Transverse colon (tissue), 4 donors: ENCODE measurements at regions not wholly inside any gene's neighbourhood (a gene's known extent, or its start where the extent isn't known, plus 50 kb on each side); places are given as distances from the start of the nearest gene placed in this dataset.

Experiments
- DNase-seq: peaks from one replicate; pipeline ENCODE4 v3.0.0-alpha.2; 2019
- H3K27ac ChIP-seq, 4 donors: fragments of 200-600 bp; sonication (generic); 2 replicates each; pipeline ENCODE4 v1.5.1; 2016 to 2018; ENCODE audit warnings: inconsistent platforms in 4 of 4
- H3K27me3 ChIP-seq: fragments of 200-600 bp; sonication (generic); 2 replicates; pipeline ENCODE4 v1.5.1; 2017; ENCODE audit warnings: inconsistent platforms
- H3K36me3 ChIP-seq, 4 donors: fragments of 200-600 bp; sonication (generic); 2 replicates each; pipeline ENCODE4 v1.5.1; 2017 to 2019; ENCODE audit warnings: inconsistent platforms in 4 of 4
- H3K4me1 ChIP-seq, 4 donors: fragments of 200-600 bp; sonication (generic); 2 replicates each; pipeline ENCODE4 v1.5.1; 2017 to 2020; ENCODE audit warnings: inconsistent platforms in 4 of 4
- H3K4me3 ChIP-seq, 4 donors: fragments of 200-600 bp; sonication (generic); 1 replicate in 1 of 4; 2 replicates in 3 of 4; pipeline versions ENCODE4 v1.5.1 to v1.6.1; 2017 to 2019; ENCODE audit warnings: inconsistent platforms in 4 of 4
- H3K9me3 ChIP-seq, 2 donors: fragments of 200-600 bp; sonication (generic); 2 replicates each; pipeline ENCODE4 v1.5.1; 2017 to 2019; ENCODE audit warnings: inconsistent platforms in 2 of 2
- EP300 ChIP-seq: sonication (generic); formaldehyde crosslinking; IDR thresholded peaks from one replicate; pipeline ENCODE4 v1.6.1; 2017; ENCODE audit warnings: antibody characterized with exemption, low read depth
- POLR2A ChIP-seq: fragments of 450-650 bp; IDR thresholded peaks from one replicate; pipeline ENCODE4 v1.6.1; 2016; ENCODE audit warnings: antibody characterized with exemption, mild to moderate bottlenecking, moderate library complexity
- POLR2AphosphoS5 ChIP-seq, 3 donors: sonication (generic); formaldehyde crosslinking; IDR thresholded peaks; one replicate each; pipeline ENCODE4 v1.6.1; 2016; ENCODE audit warnings: antibody characterized with exemption in 3 of 3
- WGBS, 2 donors: methylation state at CpG; one replicate each; pipeline ENCODE4 v1.1.5; 2018; ENCODE audit warnings: low coverage in 1 of 2; 5-methylcytosine and 5-hydroxymethylcytosine counted together
- in situ Hi-C, 4 donors: fragments of 200-750 bp; cut with MboI; loops; one replicate each; pipeline versions ENCODE4 v1.15.0 to v1.15.1; 2017; ENCODE audit warnings: low sequenced_read_pairs in 3 of 4, low pct_ligation_motif_present in 1 of 4, low pct_unique_long_range_greater_than_20kb in 1 of 4
- intact Hi-C: fragments of 100-400 bp; cut with DNase I; formaldehyde crosslinking; loops from one replicate; pipeline ENCODE4 v1.15.1; 2023; ENCODE audit warnings: low total_unique reads
- TF ChIP-seq, protein P1 (sequence below), 5 experiments: fragments of 200-600 bp in 3 of 5; fragments of 450-650 bp in 2 of 5; sonication (generic) in 3 of 5; IDR thresholded peaks; 1 replicate in 2 of 5; 2 replicates in 3 of 5; pipeline ENCODE4 v1.5.1; 2016 to 2017; ENCODE audit warnings: antibody characterized with exemption in 5 of 5, inconsistent platforms in 3 of 5, mild to moderate bottlenecking in 2 of 5, moderate library complexity in 1 of 5

GRCh38 chr2:5596868-5597267 lies 95.3 kb upstream of the SOX11 start:
- in situ Hi-C loops, result no loop called here

DNA sequence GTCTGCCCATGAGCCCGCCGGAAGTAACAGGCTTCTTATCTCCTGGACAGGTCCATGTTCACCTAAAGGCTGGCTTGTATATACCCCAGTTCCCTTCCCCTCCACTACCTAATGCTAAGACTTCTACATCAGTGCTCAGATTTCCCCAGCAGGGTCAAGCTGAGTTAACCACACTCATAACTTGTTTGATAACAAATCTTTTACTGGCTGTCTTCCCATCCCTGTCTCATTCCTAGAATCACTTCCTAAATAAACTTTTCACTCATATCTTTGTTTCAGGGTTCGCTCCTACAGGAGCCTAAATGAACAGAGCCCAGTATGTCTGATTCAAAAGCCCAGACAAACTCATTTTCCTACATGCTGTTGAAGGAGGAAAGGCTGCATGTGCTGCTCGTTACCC lies 94.0 kb upstream of the SOX11 start:
- no peak overlapping the region for H3K4me3 ChIP-seq
- 78 to 84% methylated on average over 4 of the region's 4 CpGs for WGBS, 2 donors
- in situ Hi-C loops (no loop called here), intact Hi-C loops (no loop called here)
- DNase-seq, result no peak
- peaks cover 3 to 4% of the 10 kb centered on the region in 2 donors for H3K9me3 ChIP-seq
- H3K36me3 ChIP-seq, result no peaks in the 10 kb centered on the region
- no peak overlapping the region for H3K27ac ChIP-seq
- no peaks in the 10 kb centered on the region for H3K27me3 ChIP-seq
- TF ChIP-seq EP300 (no peak), POLR2AphosphoS5 (IDR thresholded peaks at IDR 0.05) (no peak), POLR2A (no peak)
- TF ChIP-seq, protein P1, sequence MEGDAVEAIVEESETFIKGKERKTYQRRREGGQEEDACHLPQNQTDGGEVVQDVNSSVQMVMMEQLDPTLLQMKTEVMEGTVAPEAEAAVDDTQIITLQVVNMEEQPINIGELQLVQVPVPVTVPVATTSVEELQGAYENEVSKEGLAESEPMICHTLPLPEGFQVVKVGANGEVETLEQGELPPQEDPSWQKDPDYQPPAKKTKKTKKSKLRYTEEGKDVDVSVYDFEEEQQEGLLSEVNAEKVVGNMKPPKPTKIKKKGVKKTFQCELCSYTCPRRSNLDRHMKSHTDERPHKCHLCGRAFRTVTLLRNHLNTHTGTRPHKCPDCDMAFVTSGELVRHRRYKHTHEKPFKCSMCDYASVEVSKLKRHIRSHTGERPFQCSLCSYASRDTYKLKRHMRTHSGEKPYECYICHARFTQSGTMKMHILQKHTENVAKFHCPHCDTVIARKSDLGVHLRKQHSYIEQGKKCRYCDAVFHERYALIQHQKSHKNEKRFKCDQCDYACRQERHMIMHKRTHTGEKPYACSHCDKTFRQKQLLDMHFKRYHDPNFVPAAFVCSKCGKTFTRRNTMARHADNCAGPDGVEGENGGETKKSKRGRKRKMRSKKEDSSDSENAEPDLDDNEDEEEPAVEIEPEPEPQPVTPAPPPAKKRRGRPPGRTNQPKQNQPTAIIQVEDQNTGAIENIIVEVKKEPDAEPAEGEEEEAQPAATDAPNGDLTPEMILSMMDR (IDR thresholded peaks at IDR 0.05), result no peak
- no peaks in the 10 kb centered on the region for H3K4me1 ChIP-seq

More at GRCh38 chr2:5596868-5597267, 95.3 kb upstream of the SOX11 start:
- TF ChIP-seq, protein P1 (IDR thresholded peaks at IDR 0.05), result no peak
- TF ChIP-seq EP300 (no peak), POLR2AphosphoS5 (IDR thresholded peaks at IDR 0.05) (no peak), POLR2A (no peak)
- Histone ChIP-seq H3K9me3 (peaks cover 3 to 4% of the 10 kb centered on the region in 2 donors), H3K4me1 (no peaks in the 10 kb centered on the region), H3K27me3 (no peaks in the 10 kb centered on the region), H3K27ac (no peak overlapping the region), H3K4me3 (no peak overlapping the region), H3K36me3 (no peaks in the 10 kb centered on the region)
- intact Hi-C loops, result no loop called here
- DNase-seq, result no peak

DNA sequence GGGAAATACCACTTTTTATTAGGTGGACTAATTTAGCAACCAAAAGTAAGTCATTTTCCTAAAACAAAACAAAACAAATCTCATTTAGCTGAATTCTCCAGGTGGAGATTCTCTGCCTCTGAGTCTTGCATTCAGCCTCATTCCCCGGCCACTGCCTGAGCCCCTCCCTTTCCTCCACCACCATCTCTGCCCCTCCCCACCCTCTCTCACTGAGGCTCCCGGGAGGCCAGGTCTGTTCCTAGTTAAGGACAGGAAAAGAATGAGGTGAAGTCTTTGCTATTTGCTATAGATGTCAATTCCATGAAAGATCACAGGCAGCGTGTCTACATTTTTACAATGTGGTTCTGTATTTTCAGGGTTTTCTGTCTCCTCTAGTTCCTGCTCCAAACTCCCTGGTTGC lies 83.0 kb upstream of the SOX11 start:
- H3K4me3 ChIP-seq, result no peak overlapping the region
- no peaks in the 10 kb centered on the region for H3K27me3 ChIP-seq
- H3K4me1 ChIP-seq, result no peaks in the 10 kb centered on the region
- WGBS, 2 donors, result 36 to 39% methylated on average over 3 of the region's 3 CpGs
- no peaks in the 10 kb centered on the region for H3K9me3 ChIP-seq
- H3K27ac ChIP-seq, result no peak overlapping the region
- intact Hi-C loops, result no loop called here
- H3K36me3 ChIP-seq, result no peaks in the 10 kb centered on the region
- no peak for DNase-seq
- TF ChIP-seq POLR2AphosphoS5 (IDR thresholded peaks at IDR 0.05) (no peak), POLR2A (no peak), EP300 (no peak)
- TF ChIP-seq, protein P1 (IDR thresholded peaks at IDR 0.05), result no peak
- in situ Hi-C loops, result no loop called here

GRCh38 chr2:5612666-5613065 lies 79.5 kb upstream of the SOX11 start:
- no peak for DNase-seq
- no peak for TF ChIP-seq EP300
- TF ChIP-seq POLR2AphosphoS5 (IDR thresholded peaks at IDR 0.05), result no peak
- no peak for TF ChIP-seq POLR2A
- TF ChIP-seq, protein P1 (IDR thresholded peaks at IDR 0.05), result no peak
- Histone ChIP-seq H3K4me1 (no peaks in the 10 kb centered on the region), H3K27ac (no peak overlapping the region), H3K4me3 (no peak overlapping the region), H3K36me3 (no peaks in the 10 kb centered on the region), H3K9me3 (no peaks in the 10 kb centered on the region), H3K27me3 (no peaks in the 10 kb centered on the region)
- intact Hi-C loops, result no loop called here
- in situ Hi-C loops, result no loop called here
- WGBS, 2 donors, result 73% methylated on average over 3 of the region's 3 CpGs; no CpG with 5 or more reads in 1 of the 2 donors
